ENCODE measurements at regions not wholly inside any gene's neighbourhood (a gene's known extent, or its start where the extent isn't known, plus 50 kb on each side); places are given as distances from the start of the nearest gene placed in this dataset.

- Histone ChIP-seq H3K9me3 (ENCODE audit: control insufficient read depth, insufficient read depth, low read depth, low read length) (no peaks in the 10 kb centered on the region), H3K36me3 (ENCODE audit: control insufficient read depth, insufficient read depth, low read length) (no peaks in the 10 kb centered on the region), H3K4me3 (ENCODE audit: low read depth in 2 of 2, low read length in 2 of 2) (no peak overlapping the region; a peak in 1 of 4 replicates), H3K27ac (ENCODE audit: low read length) (peak overlapping the region; percentile 54; the same call in 1 of the 2 replicates), H3K4me1 (ENCODE audit: control insufficient read depth, insufficient read depth, low read length) (no peaks in the 10 kb centered on the region; the same call in 1 of the 2 replicates), H3K27me3 (ENCODE audit: control insufficient read depth, insufficient read depth, low read length) (no peaks in the 10 kb centered on the region)
- TF ChIP-seq, protein P1, sequence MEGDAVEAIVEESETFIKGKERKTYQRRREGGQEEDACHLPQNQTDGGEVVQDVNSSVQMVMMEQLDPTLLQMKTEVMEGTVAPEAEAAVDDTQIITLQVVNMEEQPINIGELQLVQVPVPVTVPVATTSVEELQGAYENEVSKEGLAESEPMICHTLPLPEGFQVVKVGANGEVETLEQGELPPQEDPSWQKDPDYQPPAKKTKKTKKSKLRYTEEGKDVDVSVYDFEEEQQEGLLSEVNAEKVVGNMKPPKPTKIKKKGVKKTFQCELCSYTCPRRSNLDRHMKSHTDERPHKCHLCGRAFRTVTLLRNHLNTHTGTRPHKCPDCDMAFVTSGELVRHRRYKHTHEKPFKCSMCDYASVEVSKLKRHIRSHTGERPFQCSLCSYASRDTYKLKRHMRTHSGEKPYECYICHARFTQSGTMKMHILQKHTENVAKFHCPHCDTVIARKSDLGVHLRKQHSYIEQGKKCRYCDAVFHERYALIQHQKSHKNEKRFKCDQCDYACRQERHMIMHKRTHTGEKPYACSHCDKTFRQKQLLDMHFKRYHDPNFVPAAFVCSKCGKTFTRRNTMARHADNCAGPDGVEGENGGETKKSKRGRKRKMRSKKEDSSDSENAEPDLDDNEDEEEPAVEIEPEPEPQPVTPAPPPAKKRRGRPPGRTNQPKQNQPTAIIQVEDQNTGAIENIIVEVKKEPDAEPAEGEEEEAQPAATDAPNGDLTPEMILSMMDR (IDR thresholded peaks at IDR 0.05), result no peak
- TF ChIP-seq SIN3A (IDR thresholded peaks at IDR 0.05; ENCODE audit: borderline replicate concordance, insufficient read depth, low read depth, low read length) (no peak), POLR2AphosphoS5 (IDR thresholded peaks at IDR 0.05; ENCODE audit: low read depth, low read length) (no peak)
- in situ Hi-C loops (cut with HindIII; ENCODE audit: low pct_unique_long_range_greater_than_20kb, low sequenced_read_pairs), result no loop called here
- no peak for DNase-seq (ENCODE audit: low read depth, low spot score)
- ATAC-seq, result peak; percentile 75
- ChIA-PET CTCF (no interaction called here), POLR2A (interaction anchor here (0.5 kb wide), 1 partner anchor 57 kb away, joined by 4 read pairs; no protein-coding TSS in a partner anchor)
- BruUV-seq (replicated peaks), result no TSS peak
- intact Hi-C loops (cut with micrococcal nuclease; ENCODE audit: unreplicated experiment), result no loop called here
Measured at GRCh38 chr10:31697271-31698180, 231.1 kb downstream of the ARHGAP12 start.

DNA sequence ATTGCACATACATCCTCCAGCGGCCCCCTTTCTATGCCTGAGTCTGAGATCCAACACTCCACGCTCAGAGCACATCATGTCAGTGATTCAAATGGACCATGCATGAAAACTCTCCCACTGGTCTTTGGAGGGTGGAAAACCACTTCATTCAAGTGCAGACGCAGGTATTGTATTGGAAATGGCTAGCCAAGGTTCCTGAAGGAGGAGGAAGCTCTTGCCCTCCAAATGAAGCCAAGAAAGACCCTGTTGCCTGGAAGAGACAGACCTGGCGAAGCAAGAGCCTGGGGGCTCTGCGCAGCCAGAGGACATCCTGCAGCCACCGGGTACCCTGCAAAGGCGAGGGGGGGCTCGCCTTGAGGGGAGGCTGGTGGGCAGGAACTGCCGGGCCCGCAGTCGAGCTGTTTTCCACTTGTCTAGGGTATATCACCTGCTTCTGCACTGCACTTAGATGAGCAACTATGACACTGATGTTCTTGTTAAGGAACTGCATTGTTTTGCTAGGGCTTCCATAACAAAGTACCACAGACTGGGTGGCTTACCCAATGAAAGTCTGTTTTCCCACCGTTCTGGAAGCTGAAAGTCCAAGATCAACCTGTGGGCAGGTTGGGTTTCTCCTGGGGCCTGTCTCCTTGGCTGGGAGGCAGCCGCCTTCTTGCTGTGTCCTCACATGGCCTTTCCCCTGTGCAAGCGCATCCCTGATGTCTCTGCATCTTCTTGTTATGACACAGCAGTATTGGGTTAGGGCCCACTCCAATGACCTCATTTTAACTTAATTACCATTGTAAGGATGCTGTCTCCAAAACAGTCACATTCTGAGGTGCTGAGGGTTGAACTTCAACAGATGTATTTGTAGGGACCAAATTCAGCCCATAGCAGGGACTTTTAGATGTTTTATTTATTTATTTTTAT lies 233.4 kb downstream of the ARHGAP12 start:
- ATAC-seq (no peak), DNase-seq (ENCODE audit: low read depth, low spot score) (no peak)
- Histone ChIP-seq H3K4me1 (ENCODE audit: control insufficient read depth, insufficient read depth, low read length) (no peaks in the 10 kb centered on the region; the same call in 1 of the 2 replicates), H3K4me3 (ENCODE audit: low read depth in 2 of 2, low read length in 2 of 2) (no peak overlapping the region), H3K36me3 (ENCODE audit: control insufficient read depth, insufficient read depth, low read length) (no peaks in the 10 kb centered on the region), H3K9me3 (ENCODE audit: control insufficient read depth, insufficient read depth, low read depth, low read length) (no peaks in the 10 kb centered on the region), H3K27ac (ENCODE audit: low read length) (no peak overlapping the region), H3K27me3 (ENCODE audit: control insufficient read depth, insufficient read depth, low read length) (no peaks in the 10 kb centered on the region)
- ChIA-PET POLR2A (no interaction called here), CTCF (no interaction called here)
- in situ Hi-C loops (cut with HindIII; ENCODE audit: low pct_unique_long_range_greater_than_20kb, low sequenced_read_pairs), result no loop called here
- intact Hi-C loops (cut with micrococcal nuclease; ENCODE audit: unreplicated experiment), result no loop called here
- no peak for TF ChIP-seq POLR2AphosphoS5 (IDR thresholded peaks at IDR 0.05; ENCODE audit: low read depth, low read length)
- no peak for TF ChIP-seq SIN3A (IDR thresholded peaks at IDR 0.05; ENCODE audit: borderline replicate concordance, insufficient read depth, low read depth, low read length)
- TF ChIP-seq REST (IDR thresholded peaks at IDR 0.05; ENCODE audit: insufficient read depth in 1 of 2, low read depth in 2 of 2, low read length in 1 of 2), result no peak
- TF ChIP-seq TCF7L2 (IDR thresholded peaks at IDR 0.05; ENCODE audit: low read depth, low read length), result no peak
- TF ChIP-seq, protein P1 (IDR thresholded peaks at IDR 0.05), result no peak
- no TSS peak for BruUV-seq (replicated peaks)
